Neural progenitor cell (in vitro differentiated cells): ENCODE measurements at regions not wholly inside any gene's neighbourhood (a gene's known extent, or its start where the extent isn't known, plus 50 kb on each side); places are given as distances from the start of the nearest gene placed in this dataset.

Source experiments
- CTCF ChIP-seq: fragments of 200-600 bp; sonication (generic); IDR thresholded peaks from 2 replicates; pipeline ENCODE4 v1.5.1; 2017; ENCODE audit warnings: antibody characterized with exemption, mild to moderate bottlenecking
- EZH2 ChIP-seq: fragments of 200-600 bp; sonication (generic); IDR thresholded peaks from 2 replicates; pipeline ENCODE4 v1.6.1; 2017; ENCODE audit warnings: antibody characterized with exemption, mild to moderate bottlenecking, moderate library complexity
- EZH2phosphoT487 ChIP-seq: fragments of 200-600 bp; sonication (generic); IDR thresholded peaks from 2 replicates; pipeline ENCODE4 v1.6.1; 2017; ENCODE audit warnings: antibody characterized with exemption

- TF ChIP-seq CTCF (no peak), EZH2 (no peak), EZH2phosphoT487 (no peak)
Observed at GRCh38 chr2:38176619-38177021, 100.7 kb upstream of the CYP1B1 start.
